Amygdala (tissue), 56 donors: ENCODE measurements at regions not wholly inside any gene's neighbourhood (a gene's known extent, or its start where the extent isn't known, plus 50 kb on each side); places are given as distances from the start of the nearest gene placed in this dataset.

ENCODE experiments used
- DNase-seq, 56 donors: peaks; one replicate each; lab custom pipeline; 2025; lab: John Stamatoyannopoulos, UW

GRCh38 chr1:68378296-68379084 lies 71.3 kb downstream of the RPE65 start:
- DNase-seq = no peak

GRCh38 chr1:68377098-68377497 lies 72.7 kb downstream of the RPE65 start:
- no peak for DNase-seq

GRCh38 chr1:68376441-68376840 lies 73.3 kb downstream of the RPE65 start:
- no peak for DNase-seq

- DNase-seq = peak in 5 of 56 donors; percentile 1 to 15 (median 3)
These were observed 73.8 kb downstream of the RPE65 start for GRCh38 chr1:68375919-68376318.

- no peak for DNase-seq
These were observed 76.6 kb downstream of the RPE65 start for GRCh38 chr1:68373173-68373572.

- DNase-seq = no peak
These were observed 77.3 kb downstream of the RPE65 start for GRCh38 chr1:68372487-68372886.

- no peak for DNase-seq
These were observed 79.4 kb downstream of the RPE65 start for GRCh38 chr1:68370101-68370915.

GRCh38 chr1:68366572-68366971 lies 83.2 kb downstream of the RPE65 start:
- DNase-seq = no peak

- DNase-seq = no peak
These were observed 83.9 kb downstream of the RPE65 start for GRCh38 chr1:68365709-68366382.

- DNase-seq = no peak
These were observed 86.4 kb downstream of the RPE65 start for GRCh38 chr1:68363339-68363738.

GRCh38 chr1:68361346-68361910 lies 88.3 kb downstream of the RPE65 start:
- no peak for DNase-seq

- no peak for DNase-seq
These were observed 90.7 kb downstream of the RPE65 start for GRCh38 chr1:68359045-68359444.

- peak in 14 of 56 donors; percentile 1 to 39 (median 13) for DNase-seq
These were observed 91.3 kb downstream of the RPE65 start for GRCh38 chr1:68358439-68358838.

GRCh38 chr1:68355614-68356013 lies 94.1 kb downstream of the RPE65 start:
- no peak for DNase-seq

- DNase-seq = no peak
These were observed 97.6 kb downstream of the RPE65 start for GRCh38 chr1:68352202-68352601.

GRCh38 chr1:68347415-68347814 lies 102.3 kb downstream of the RPE65 start:
- peak in 5 of 56 donors; percentile 3 to 24 (median 11) for DNase-seq

GRCh38 chr1:68346188-68346808 lies 103.5 kb downstream of the RPE65 start:
- peak in 1 of 56 donors; percentile 13 for DNase-seq

- no peak for DNase-seq
These were observed 105.5 kb downstream of the RPE65 start for GRCh38 chr1:68344208-68344607.

- DNase-seq = no peak
These were observed 108.6 kb upstream of the WLS start for GRCh38 chr1:68340951-68341350.

GRCh38 chr1:68339505-68339904 lies 107.2 kb upstream of the WLS start:
- no peak for DNase-seq
